NCI-H1930 (cell line): ENCODE measurements at regions not wholly inside any gene's neighbourhood (a gene's known extent, or its start where the extent isn't known, plus 50 kb on each side); places are given as distances from the start of the nearest gene placed in this dataset.

Source experiments
- DNase-seq, 2 experiments: peaks; one replicate each; lab custom pipeline; 2025; lab: John Stamatoyannopoulos, UW

GRCh38 chr20:57970856-57971255, 257.6 kb downstream of the ANKRD60 start:
- DNase-seq, result no peak

DNA sequence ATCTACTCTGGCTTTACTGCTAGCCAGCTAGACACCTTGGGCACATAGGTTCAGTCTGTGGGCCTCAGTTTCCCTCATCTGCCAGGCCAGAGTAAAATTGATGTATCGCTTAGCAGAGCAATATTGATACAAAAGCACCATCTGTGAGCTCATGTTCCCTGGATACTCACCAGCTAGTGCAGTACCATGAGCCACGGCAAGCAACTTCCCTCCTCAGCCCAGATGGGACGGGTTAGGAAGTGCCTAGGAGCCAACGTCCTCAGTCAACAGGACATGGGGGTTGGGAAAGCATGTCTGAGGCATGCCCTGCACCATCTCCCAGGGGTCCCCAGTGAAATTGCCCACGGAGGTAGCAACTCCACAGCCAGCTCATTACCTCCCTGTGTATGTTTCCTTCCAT, 258.3 kb downstream of the ANKRD60 start:
- no peak for DNase-seq

DNA sequence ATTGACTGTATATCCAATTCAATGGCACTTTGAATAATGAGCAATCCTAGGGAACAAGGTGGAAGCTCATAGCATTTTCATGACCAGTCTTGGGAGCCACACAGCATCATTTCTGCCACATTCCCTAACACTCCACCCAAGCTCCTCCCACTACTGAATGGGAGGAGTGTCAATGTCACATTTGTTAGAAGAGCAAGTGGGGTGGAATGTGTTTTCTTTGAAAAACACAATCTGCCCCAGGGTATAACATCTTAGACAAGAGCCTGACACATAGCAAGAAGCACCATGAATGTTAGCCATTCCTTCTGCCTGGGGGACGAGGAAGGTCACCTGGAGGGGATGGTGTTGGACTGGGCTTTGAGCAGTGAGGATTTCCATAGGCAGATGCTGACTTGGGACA, 258.3 kb upstream of the PMEPA1 start:
- no peak for DNase-seq

DNA sequence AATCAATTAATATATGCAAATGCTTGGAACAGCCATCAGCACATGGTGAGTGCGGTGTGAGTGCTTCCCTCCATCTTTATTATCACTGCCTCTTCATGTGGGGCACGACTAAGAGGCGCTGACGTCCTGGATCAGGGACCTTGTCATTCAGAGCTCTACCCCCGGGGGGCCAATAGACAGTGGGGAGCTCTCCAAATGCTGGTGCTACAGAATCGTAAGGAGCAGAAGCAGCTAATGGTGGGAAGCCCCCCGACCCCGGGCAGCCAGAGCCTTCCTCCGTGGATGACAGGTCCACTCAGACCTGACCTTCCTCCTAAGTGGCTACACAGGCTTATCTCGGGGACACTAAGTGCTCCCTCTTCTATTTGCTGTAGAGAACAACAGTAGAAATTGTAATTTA, 257.5 kb upstream of the PMEPA1 start:
- no peak for DNase-seq

- DNase-seq, result no peak
Measured at GRCh38 chr20:57966620-57967019, 256.8 kb upstream of the PMEPA1 start.

DNA sequence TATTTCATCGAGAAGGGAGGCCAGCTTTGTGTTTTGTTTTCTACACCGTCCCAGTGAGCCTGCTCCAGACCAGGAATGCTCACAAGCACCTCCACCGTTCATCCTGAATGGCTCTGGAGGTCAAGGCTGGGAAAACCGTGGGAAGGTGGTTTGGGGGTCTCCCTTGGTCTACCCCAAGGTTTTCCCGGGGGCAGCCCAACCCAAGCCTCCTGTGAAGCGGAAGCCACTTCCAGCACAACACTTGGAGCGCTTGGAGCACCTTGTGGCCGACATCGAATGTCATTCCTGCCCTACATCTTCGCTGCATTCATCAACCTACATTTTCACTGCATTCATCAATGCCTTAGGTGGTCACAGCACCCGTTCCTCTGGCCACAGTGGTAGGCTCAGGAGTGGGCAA, 255.6 kb upstream of the PMEPA1 start:
- no peak for DNase-seq

DNA sequence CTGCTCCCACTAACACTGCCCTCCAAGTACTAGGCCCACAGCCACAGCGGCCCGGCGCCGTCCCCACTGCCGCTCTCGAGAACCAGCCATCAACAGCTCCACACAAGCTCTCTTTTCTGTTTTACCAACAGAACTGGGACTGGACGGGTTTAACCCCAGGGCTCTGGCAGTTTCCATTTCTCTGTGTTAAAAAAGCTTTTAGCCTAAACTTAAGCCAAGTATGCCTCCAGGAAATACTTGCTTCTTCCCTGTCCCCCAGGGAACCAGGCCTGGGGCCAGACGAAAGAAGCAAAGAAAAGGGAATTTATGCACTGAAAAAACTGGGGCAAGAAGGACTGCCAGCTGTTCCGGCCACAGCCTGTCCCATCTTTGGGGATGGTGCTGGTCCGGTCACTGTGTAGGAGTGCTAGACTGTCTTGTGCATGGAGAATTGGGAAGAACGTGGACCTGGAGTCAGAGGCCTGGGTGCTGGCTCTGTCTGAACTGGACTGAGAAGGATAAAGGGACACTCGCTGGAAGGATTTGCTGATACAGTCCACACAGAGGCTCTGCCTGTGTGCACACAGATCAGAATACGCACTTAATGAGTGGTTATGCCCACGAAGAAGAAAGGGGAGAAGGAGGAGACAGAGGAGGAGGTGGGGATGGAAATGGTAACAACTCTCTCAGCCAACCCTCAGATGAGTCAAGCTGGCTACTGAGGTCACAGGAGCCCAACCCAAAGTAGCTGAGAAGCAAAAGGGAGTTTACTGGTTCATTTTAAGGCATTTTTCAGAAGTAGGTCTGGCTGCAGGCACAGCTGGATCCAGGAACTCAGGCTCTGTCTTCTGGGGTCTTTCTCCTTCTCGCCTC, 254.4 kb upstream of the PMEPA1 start:
- no peak for DNase-seq

DNA sequence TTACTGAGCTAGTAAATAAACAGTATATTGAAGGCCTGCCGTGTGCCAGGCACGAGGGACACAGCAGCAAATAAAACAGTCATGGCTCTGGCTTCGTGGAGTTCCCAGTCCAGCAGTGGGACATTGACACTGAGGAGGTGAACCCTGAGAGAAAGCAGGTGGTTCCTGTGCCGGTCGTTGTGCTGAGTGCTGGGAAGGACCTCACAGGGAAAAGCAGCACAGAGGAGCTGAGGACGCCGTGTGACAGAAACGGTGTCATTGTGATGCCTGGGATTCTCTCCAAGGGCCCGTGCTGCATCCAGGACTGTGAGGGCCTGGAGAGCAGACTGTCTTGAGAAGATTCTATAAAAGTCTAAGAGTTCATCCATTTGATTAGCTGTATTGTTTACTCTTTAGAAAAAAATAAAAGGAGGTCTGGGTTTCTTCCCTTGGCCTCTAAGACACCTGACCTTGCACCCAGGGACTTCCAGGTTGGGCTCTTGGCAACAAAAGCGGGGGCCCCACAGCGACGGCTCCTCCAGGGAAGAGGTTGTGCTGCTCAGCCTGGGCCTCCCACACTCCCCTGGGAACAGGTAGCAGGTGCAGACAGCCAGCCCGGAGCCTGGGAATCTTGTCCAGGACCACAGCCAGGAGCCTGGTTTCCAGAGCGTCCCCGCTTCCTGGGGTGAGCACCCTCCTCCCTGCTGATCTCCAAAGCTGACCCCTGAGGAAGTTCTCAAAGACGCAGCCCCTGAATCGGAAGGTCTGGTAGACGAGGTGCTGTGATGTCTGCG, 251.2 kb upstream of the PMEPA1 start:
- DNase-seq, result no peak

DNA sequence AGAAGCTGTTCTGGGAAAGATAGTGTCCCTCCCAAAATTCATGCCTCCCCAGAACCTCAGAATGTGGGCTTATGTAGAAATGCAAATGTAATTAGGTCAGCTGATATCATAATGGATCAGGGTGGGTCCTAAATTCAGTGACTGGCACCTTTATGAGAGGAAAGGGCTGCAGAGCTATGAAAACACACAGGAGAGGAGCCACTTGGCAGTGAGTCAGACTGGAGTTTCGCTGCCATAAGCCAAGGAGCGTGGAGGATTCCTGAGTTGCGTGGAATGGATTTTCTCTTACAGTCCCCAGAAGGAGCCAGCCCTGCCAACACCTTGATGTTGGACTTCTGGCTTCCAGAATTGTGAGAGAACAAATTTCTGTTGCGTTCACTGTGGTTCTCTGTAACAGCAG, 249.8 kb upstream of the PMEPA1 start:
- DNase-seq, result no peak

DNA sequence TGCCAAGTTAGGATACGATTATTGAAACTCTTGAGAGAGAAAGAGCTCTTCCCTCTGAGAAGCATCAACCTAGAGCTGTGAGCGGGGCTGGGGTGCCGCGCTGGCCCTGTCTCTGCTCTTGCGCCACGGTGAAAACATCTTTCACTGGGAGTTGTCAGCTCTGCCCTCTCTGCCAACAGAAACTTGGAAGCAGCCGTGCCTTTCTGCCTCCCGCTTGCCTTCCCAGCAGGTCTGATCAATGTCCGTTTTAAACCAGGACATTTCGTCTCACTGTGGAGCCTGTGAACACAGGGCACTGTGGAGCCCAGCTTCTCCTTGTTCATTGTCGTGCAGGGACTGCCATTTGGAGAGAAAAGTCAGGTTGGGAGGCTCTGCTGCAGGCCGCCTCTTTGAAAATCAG, 249.2 kb upstream of the PMEPA1 start:
- DNase-seq, result no peak

GRCh38 chr20:57958050-57958420, 248.2 kb upstream of the PMEPA1 start:
- no peak for DNase-seq

GRCh38 chr20:57957411-57958049, 247.7 kb upstream of the PMEPA1 start:
- DNase-seq, result no peak

DNA sequence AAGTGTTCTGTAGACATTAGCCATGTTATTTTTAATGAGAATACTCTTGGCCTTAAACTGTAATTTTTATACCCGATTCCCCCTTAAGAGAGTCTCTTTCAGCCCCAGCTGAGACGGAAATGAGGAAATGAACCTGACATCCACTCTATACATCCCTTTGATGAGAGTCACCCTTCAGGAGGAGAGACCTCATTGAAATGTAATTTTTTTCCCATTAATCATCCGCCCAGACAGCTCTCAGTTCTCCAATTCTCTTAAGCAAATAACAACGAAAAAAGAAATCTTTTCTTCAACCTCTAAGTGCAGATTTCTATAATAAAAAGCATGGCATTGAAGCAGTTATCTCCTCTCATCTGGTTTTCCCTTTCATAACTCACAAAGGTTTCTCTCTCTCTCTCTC, 243.8 kb upstream of the PMEPA1 start:
- DNase-seq, result no peak

- DNase-seq, result no peak
Measured at GRCh38 chr20:57952136-57952535, 242.3 kb upstream of the PMEPA1 start.

GRCh38 chr20:57951549-57951948, 241.7 kb upstream of the PMEPA1 start:
- no peak for DNase-seq

DNA sequence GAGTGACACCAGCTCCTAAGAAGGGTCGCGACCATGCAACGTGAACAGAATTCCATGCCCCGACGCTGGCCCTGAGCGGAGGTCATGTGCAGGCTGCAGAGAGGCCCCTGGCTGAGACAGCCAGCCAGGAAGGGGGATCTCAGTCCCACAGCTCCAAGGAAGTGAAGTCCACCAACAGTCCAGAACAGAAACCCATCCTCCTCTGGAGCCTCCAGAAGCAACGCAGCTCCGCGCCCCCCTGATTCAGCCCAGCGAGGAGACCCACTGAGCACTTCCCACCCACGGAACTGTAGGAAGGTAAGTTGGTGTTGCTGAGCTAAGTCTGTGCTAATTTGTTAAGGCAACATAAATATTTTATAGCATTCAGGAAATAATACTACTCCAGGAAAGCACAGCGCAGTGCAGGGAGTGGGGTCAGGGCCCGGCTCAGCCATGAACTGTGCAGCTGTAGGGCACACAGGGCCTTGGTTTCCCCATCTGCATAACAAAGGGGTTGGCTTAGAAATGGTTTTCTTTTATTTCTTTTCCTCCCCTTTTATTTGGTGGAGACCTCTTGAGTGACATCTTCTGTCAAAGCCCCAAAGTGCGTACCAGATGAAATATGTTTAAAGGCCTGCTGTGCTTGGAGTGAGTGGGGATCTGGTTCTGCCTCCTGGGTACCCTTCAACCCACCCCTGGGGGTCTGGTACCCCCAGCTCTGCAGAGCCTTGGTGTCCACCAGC, 241.1 kb upstream of the PMEPA1 start:
- no peak for DNase-seq

DNA sequence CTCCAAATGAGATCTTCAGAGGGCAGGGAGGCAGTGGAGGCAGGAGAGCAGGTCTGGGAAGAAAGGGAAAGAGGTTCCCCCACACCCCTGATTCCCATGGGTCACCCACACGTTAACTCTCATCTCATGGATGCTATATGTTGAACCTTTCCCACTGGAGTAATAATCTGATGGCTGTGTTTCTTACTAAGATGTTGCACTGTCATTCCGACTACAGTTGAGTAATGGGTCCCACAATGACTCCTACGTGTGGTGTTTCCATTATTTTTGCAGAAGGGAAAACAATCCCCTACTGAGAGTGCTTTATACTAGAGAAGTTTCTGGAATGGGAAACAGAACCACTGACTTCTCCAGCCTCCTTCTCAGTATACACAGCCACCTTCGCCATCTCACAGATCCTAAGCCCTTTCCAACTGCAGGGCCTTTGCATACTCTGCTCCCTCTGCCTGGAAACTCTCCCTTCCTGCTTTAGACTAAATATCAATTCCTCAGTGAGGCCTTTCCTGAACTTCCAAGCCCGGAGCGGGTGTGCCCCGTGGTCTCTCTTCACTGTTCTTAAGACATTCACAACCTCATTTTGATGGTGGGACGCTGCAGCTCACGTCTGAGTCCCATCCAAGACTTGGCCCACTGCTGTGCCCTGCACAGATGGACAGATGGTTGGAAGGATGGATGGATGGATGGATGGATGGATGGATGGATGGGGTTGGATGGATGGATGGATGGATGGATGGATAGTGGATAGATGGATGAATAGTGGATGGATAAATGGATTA, 238.6 kb upstream of the PMEPA1 start:
- no peak for DNase-seq

GRCh38 chr20:57947421-57948179, 237.8 kb upstream of the PMEPA1 start:
- DNase-seq, result no peak

GRCh38 chr20:57946559-57947315, 236.9 kb upstream of the PMEPA1 start:
- no peak for DNase-seq

DNA sequence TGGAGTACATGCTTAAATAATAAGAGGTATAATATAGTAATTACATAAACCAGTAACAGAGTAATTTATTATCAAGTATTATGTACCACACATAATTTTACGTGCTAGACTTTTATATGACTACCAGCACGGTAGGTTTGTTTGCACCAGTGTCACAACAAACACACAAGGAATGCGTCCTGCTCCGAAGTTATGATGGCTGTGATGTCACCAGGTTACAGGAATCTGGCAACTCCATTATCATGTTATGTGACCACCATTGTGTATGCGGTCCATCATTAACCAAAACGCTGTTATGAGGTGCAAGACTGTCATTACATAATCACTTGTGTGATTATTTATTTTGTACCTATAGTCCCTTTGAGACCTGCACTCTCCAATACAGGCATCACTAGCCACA, 235.2 kb upstream of the PMEPA1 start:
- no peak for DNase-seq
